Peyer's patch (tissue), 4 donors: ENCODE measurements at regions not wholly inside any gene's neighbourhood (a gene's known extent, or its start where the extent isn't known, plus 50 kb on each side); places are given as distances from the start of the nearest gene placed in this dataset.
"Not testable (repeated sequence)": the region's sequence is repeated elsewhere in the genome, so short reads cannot be mapped to it uniquely, and the experiment has no call there.

Source experiments
- CTCF ChIP-seq, 6 experiments: fragments of 450-650 bp in 4 of 6; fragments of 200-600 bp in 2 of 6; sonication (generic) in 1 of 6; IDR thresholded peaks; one replicate each; pipeline ENCODE4 v1.5.1; 2017 to 2019; ENCODE audit warnings: antibody characterized with exemption in 6 of 6, mild to moderate bottlenecking in 3 of 6, moderate library complexity in 1 of 6
- POLR2A ChIP-seq, 2 donors: fragments of 450-650 bp; IDR thresholded peaks; one replicate each; pipeline ENCODE4 v1.5.1; 2017; ENCODE audit warnings: antibody characterized with exemption in 2 of 2, mild to moderate bottlenecking in 2 of 2, moderate library complexity in 2 of 2

- not testable (repeated sequence) for TF ChIP-seq CTCF, POLR2A (IDR thresholded peaks at IDR 0.05)
Observed at GRCh38 chr5:110987573-110987972, 83.9 kb upstream of the TSLP start.
